K562 (cell line): ENCODE measurements at regions not wholly inside any gene's neighbourhood (a gene's known extent, or its start where the extent isn't known, plus 50 kb on each side); places are given as distances from the start of the nearest gene placed in this dataset.

Experiments
- ATAC-seq: fragments of 200-7000 bp; cut with Tn5 transposase; 3 replicates; pipeline ENCODE4 v1.9.1; 2020; ENCODE audit warnings: moderate library complexity
- BruUV-seq: library from RNA; stranded (reverse); fragments of 400-500 nt; replicated peaks from 2 replicates; lab custom pipeline; 2021; lab: Mats Ljungman, UMichigan
- CTCF ChIA-PET: fragments of 300-600 bp; formaldehyde crosslinking; extraction: SDS; loops from one replicate; lab custom pipeline; 2021; ENCODE audit warnings: low intra/inter-chr PET ratio; lab: Yijun Ruan, JAX
- POLR2A ChIA-PET: fragments of 300-600, 350-650 bp; sonication (Branson Sonifier 250); formaldehyde crosslinking; extraction: SDS; loops from one replicate; lab custom pipeline; 2021; ENCODE audit warnings: antibody characterized with exemption, inconsistent platforms; lab: Yijun Ruan, JAX
- DNase-seq, 4 experiments: peaks; one replicate each; pipeline versions ENCODE4 v3.0.0 to v3.0.0-alpha.2; 2011 to 2018; ENCODE audit warnings: low spot score in 3 of 4, mixed read lengths in 3 of 4; ENCODE audit errors: extremely low read depth in 1 of 4
- FAIRE-seq: peaks from 2 replicates; lab custom pipeline; 2011; peaks lifted over from hg19 to GRCh38; lab: Jason Lieb, UNC
- H2AFZ ChIP-seq: 2 replicates; pipeline ENCODE4 v1.6.0; 2011; ENCODE audit warnings: low read depth, low read length, control low read depth, inconsistent platforms
- H3K27ac ChIP-seq: fragments of 200-600 bp; 3 replicates; pipeline ENCODE4 v1.8.0; 2011; ENCODE audit warnings: low read depth, mild to moderate bottlenecking, control low read depth, inconsistent platforms, low read length, moderate library complexity, mixed read lengths; ENCODE audit errors: extremely low read depth
- H3K27me3 ChIP-seq, 2 experiments: fragments of 300-600 bp in 1 of 2; 2 replicates in 1 of 2; 3 replicates in 1 of 2; pipeline versions ENCODE4 v1.6.0 to v1.8.0; 2011; ENCODE audit warnings: inconsistent platforms in 2 of 2, low read length in 2 of 2, mild to moderate bottlenecking in 1 of 2, mixed read lengths in 1 of 2, moderate library complexity in 1 of 2; ENCODE audit not compliant: control insufficient read depth in 2 of 2, insufficient read depth in 2 of 2
- H3K36me3 ChIP-seq: fragments of 300-600 bp; 3 replicates; pipeline ENCODE4 v1.8.0; 2011; ENCODE audit warnings: mild to moderate bottlenecking, low read length, inconsistent platforms; ENCODE audit not compliant: control insufficient read depth, insufficient read depth
- H3K4me1 ChIP-seq, 2 experiments: fragments of 200-600 bp in 1 of 2; replicated peaks in 1 of 2; 2 replicates in 1 of 2; 3 replicates in 1 of 2; pipeline versions ENCODE4 v1.5.1 to v1.8.0; 2011; ENCODE audit warnings: inconsistent platforms in 2 of 2, low read length in 2 of 2, mild to moderate bottlenecking in 1 of 2, mixed read lengths in 1 of 2, moderate library complexity in 1 of 2; ENCODE audit not compliant: control insufficient read depth in 2 of 2, insufficient read depth in 2 of 2
- H3K4me2 ChIP-seq: 2 replicates; pipeline ENCODE4 v1.6.1; 2011; ENCODE audit warnings: low read length, control low read depth, inconsistent platforms, mixed read lengths; ENCODE audit not compliant: insufficient read depth
- H3K4me3 ChIP-seq: fragments of 200-600 bp; sonication (generic), shearing (Covaris generic); 2 replicates; pipeline ENCODE4 v1.5.1; 2016; ENCODE audit warnings: control low read depth, inconsistent platforms
- H3K79me2 ChIP-seq: fragments of 200-600 bp; 3 replicates; pipeline ENCODE4 v1.8.0; 2011; ENCODE audit warnings: low read length, inconsistent platforms; ENCODE audit not compliant: control insufficient read depth, insufficient read depth
- H3K9ac ChIP-seq, 2 experiments: 2 replicates each; pipeline versions ENCODE4 v1.6.0 to v1.6.1; 2011; ENCODE audit warnings: low read depth in 2 of 2, low read length in 2 of 2, control low read depth in 1 of 2, inconsistent platforms in 1 of 2, mild to moderate bottlenecking in 1 of 2, mixed read lengths in 1 of 2; ENCODE audit not compliant: insufficient read depth in 1 of 2
- H3K9me1 ChIP-seq: one replicate; pipeline ENCODE4 v1.6.0; 2011; ENCODE audit warnings: inconsistent platforms, mild to moderate bottlenecking, low read length, moderate library complexity; ENCODE audit not compliant: control insufficient read depth, insufficient read depth
- H3K9me3 ChIP-seq: replicated peaks from 2 replicates; pipeline ENCODE4 v1.5.1; 2011; ENCODE audit warnings: low read depth, low read length, inconsistent platforms; ENCODE audit not compliant: control insufficient read depth, insufficient read depth
- H4K20me1 ChIP-seq: replicated peaks from 2 replicates; pipeline ENCODE4 v1.6.1; 2011; ENCODE audit warnings: low read length, inconsistent platforms, mixed read lengths; ENCODE audit not compliant: control insufficient read depth, insufficient read depth
- FOSL1 ChIP-seq: fragments of 200-800 bp; sonication (Bioruptor generic); conservative IDR thresholded peaks from 2 replicates; pipeline ENCODE4 v1.6.1; 2016; ENCODE audit warnings: missing genetic modification characterization, missing compliant biosample characterization
- MGA ChIP-seq: fragments of 450-650 bp; IDR thresholded peaks from 2 replicates; pipeline ENCODE4 v1.6.1; 2016; ENCODE audit warnings: mild to moderate bottlenecking, moderate library complexity
- SIN3B ChIP-seq: fragments of 450-650 bp; IDR thresholded peaks from 2 replicates; pipeline ENCODE4 v1.6.1; 2017; ENCODE audit warnings: low read depth, mild to moderate bottlenecking, moderate library complexity
- THRB ChIP-seq: fragments of 450-650 bp; formaldehyde crosslinking; conservative IDR thresholded peaks from 2 replicates; pipeline ENCODE4 v1.4.0; 2022; ENCODE audit warnings: mild to moderate bottlenecking, missing genetic modification characterization
- WHSC1 ChIP-seq: IDR thresholded peaks from one replicate; pipeline ENCODE4 v1.6.1; 2012; ENCODE audit warnings: low read length, control low read depth, inconsistent platforms
- ZKSCAN3 ChIP-seq: fragments of 250-450 bp; sonication (Bioruptor Pico); IDR thresholded peaks from 2 replicates; pipeline ENCODE4 v1.4.0; 2020
- ZNF263 ChIP-seq: sonication (generic); formaldehyde crosslinking; IDR thresholded peaks from 2 replicates; pipeline ENCODE4 v1.8.0; 2022; ENCODE audit warnings: mild to moderate bottlenecking, missing genetic modification reagents, borderline replicate concordance
- ZNF274 ChIP-seq: IDR thresholded peaks from 2 replicates; pipeline ENCODE4 v1.6.1; 2011; ENCODE audit warnings: low read depth, mild to moderate bottlenecking, low read length, moderate library complexity, borderline replicate concordance
- ZNF644 ChIP-seq: fragments of 200-800 bp; sonication (Bioruptor generic); IDR thresholded peaks from 2 replicates; pipeline ENCODE4 v1.6.1; 2016; ENCODE audit warnings: low read depth, missing genetic modification characterization, missing compliant biosample characterization
- WGBS: fragments of 100-300 bp; shearing (Covaris generic); methylation state at CpG from one replicate; pipeline ENCODE4 v1.1.6; 2016; ENCODE audit warnings: low coverage, mixed read lengths; ENCODE audit not compliant: insufficient coverage; ENCODE audit errors: missing lambda C conversion rate; 5-methylcytosine and 5-hydroxymethylcytosine counted together
- in situ Hi-C: fragments of 300-500 bp; cut with MboI; formaldehyde crosslinking; loops from 4 replicates; pipeline ENCODE4 v1.15.0; 2018; ENCODE audit warnings: inconsistent platforms, mixed read lengths
- intact Hi-C: fragments of 100-400 bp; cut with micrococcal nuclease; formaldehyde crosslinking; loops from 2 replicates; pipeline ENCODE4 v1.14.2; 2022

DNA sequence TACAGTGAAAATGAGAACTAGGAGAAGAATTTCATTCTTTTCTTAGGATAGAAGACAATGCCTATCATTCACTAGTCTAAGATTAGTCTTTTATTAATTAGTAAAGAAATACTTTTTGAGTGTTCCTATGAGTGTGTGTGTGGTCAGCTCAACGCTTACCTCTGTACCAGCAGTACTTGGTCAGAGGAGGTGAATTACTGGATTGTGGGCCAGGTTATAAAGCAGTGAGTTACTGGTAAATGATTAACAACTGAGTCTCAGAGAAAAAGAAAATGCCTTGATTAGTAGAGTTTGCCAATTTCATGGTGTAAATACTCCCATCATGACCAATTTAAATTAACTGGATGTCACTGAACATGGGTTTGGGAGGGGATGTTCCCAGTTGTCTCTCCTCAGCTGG lies 444.6 kb downstream of the STIM2 start:
- Histone ChIP-seq H3K9ac (no peak overlapping the region), H2AFZ (no peak overlapping the region), H3K9me1 (no peaks in the 10 kb centered on the region), H4K20me1 (no peaks in the 10 kb centered on the region), H3K9me3 (no peaks in the 10 kb centered on the region), H3K79me2 (no peaks in the 10 kb centered on the region), H3K4me3 (no peak overlapping the region), H3K36me3 (no peaks in the 10 kb centered on the region), H3K27ac (no peak overlapping the region), H3K27me3 (no peaks in the 10 kb centered on the region), H3K4me1 (no peaks in the 10 kb centered on the region), H3K4me2 (no peak overlapping the region)
- intact Hi-C loops = no loop called here
- no TSS peak for BruUV-seq
- ChIA-PET POLR2A (no interaction called here), CTCF (no interaction called here)
- in situ Hi-C loops = no loop called here
- DNase-seq = no peak
- ATAC-seq = no peak
- FAIRE-seq = no peak
- WGBS = no CpG with 5 or more reads among the region's 1 CpG
- TF ChIP-seq THRB (CRISPR knock-in tag) (no peak), ZNF644 (tag) (no peak), ZNF263 (CRISPR knock-in tag) (no peak), ZKSCAN3 (CRISPR knock-in tag) (no peak), SIN3B (no peak), MGA (no peak), WHSC1 (no peak), FOSL1 (tag) (no peak), ZNF274 (no peak)
